WTC11 (cell line): ENCODE measurements at regions not wholly inside any gene's neighbourhood (a gene's known extent, or its start where the extent isn't known, plus 50 kb on each side); places are given as distances from the start of the nearest gene placed in this dataset.

Experiments
- ATAC-seq: fragments of 200-7000 bp; cut with Tn5 transposase; 2 replicates; pipeline ENCODE4 v1.10.0; 2021; ENCODE audit warnings: mild to moderate bottlenecking, moderate library complexity
- CTCF ChIA-PET: fragments of 300-600 bp; sonication (Branson Sonifier 250); formaldehyde crosslinking; loops from one replicate; lab custom pipeline; 2021; ENCODE audit warnings: antibody characterized with exemption; lab: Charles Lee
- POLR2A ChIA-PET: fragments of 350-600 bp; sonication (Branson Sonifier 250); formaldehyde crosslinking; loops from one replicate; lab custom pipeline; 2021; ENCODE audit warnings: antibody characterized with exemption; lab: Charles Lee
- DNase-seq: peaks from one replicate; pipeline ENCODE4 v3.0.0; 2021; ENCODE audit warnings: low spot score
- H3K27ac Mint-ChIP-seq: 2 replicates; pipeline ENCODE4 v1.8.0; 2021; ENCODE audit warnings: mixed read lengths
- H3K27me3 Mint-ChIP-seq: 2 replicates; pipeline ENCODE4 v1.8.0; 2021; ENCODE audit warnings: low read depth, mild to moderate bottlenecking, moderate library complexity, mixed read lengths
- H3K36me3 Mint-ChIP-seq: 2 replicates; pipeline ENCODE4 v1.8.0; 2021; ENCODE audit warnings: mixed read lengths
- H3K4me1 Mint-ChIP-seq: 2 replicates; pipeline ENCODE4 v1.8.0; 2022; ENCODE audit warnings: mixed read lengths
- H3K4me3 Mint-ChIP-seq: 2 replicates; pipeline ENCODE4 v1.8.0; 2021; ENCODE audit warnings: mild to moderate bottlenecking, moderate library complexity, mixed read lengths
- H3K9me3 Mint-ChIP-seq: 2 replicates; pipeline ENCODE4 v1.8.0; 2021; ENCODE audit warnings: mixed read lengths
- CREM ChIP-seq: sonication (generic); formaldehyde crosslinking; IDR thresholded peaks from 2 replicates; pipeline ENCODE4 v1.8.1; 2022; ENCODE audit warnings: mild to moderate bottlenecking, missing genetic modification reagents, moderate library complexity
- EMX1 ChIP-seq: fragments of 250-450 bp; sonication (Bioruptor Pico); IDR thresholded peaks from 2 replicates; pipeline ENCODE4 v1.8.0; 2021; ENCODE audit warnings: mild to moderate bottlenecking
- GRHL2 ChIP-seq: fragments of 250-450 bp; sonication (Bioruptor Pico); IDR thresholded peaks from 2 replicates; pipeline ENCODE4 v1.8.0; 2022; ENCODE audit warnings: mild to moderate bottlenecking, moderate library complexity; ENCODE audit not compliant: insufficient replicate concordance, severe bottlenecking
- MYBL2 ChIP-seq: sonication (generic); formaldehyde crosslinking; IDR thresholded peaks from 2 replicates; pipeline ENCODE4 v1.8.1; 2023; ENCODE audit warnings: mild to moderate bottlenecking, moderate library complexity, missing genetic modification reagents
- NFATC4 ChIP-seq: fragments of 250-450 bp; sonication (Bioruptor Pico); IDR thresholded peaks from 2 replicates; pipeline ENCODE4 v1.9.0; 2021; ENCODE audit warnings: mild to moderate bottlenecking
- PRRX2 ChIP-seq: fragments of 250-450 bp; sonication (Bioruptor Pico); IDR thresholded peaks from 2 replicates; pipeline ENCODE4 v1.8.0; 2021; ENCODE audit warnings: mild to moderate bottlenecking
- RORB ChIP-seq: fragments of 250-450 bp; sonication (Bioruptor Pico); IDR thresholded peaks from 2 replicates; pipeline ENCODE4 v1.9.0; 2021; ENCODE audit warnings: mild to moderate bottlenecking
- ZBTB21 ChIP-seq: sonication (generic); formaldehyde crosslinking; IDR thresholded peaks from 2 replicates; pipeline ENCODE4 v1.8.1; 2023; ENCODE audit warnings: mild to moderate bottlenecking, missing genetic modification reagents, borderline replicate concordance
- ZNF138 ChIP-seq: sonication (generic); formaldehyde crosslinking; conservative IDR thresholded peaks from 2 replicates; pipeline ENCODE4 v1.8.1; 2022; ENCODE audit warnings: mild to moderate bottlenecking, moderate library complexity, missing genetic modification reagents
- ZNF263 ChIP-seq: sonication (generic); formaldehyde crosslinking; IDR thresholded peaks from 2 replicates; pipeline ENCODE4 v1.8.1; 2022; ENCODE audit warnings: low read depth, mild to moderate bottlenecking, moderate library complexity, missing genetic modification reagents
- TF ChIP-seq, protein P1 (sequence below): sonication (generic); formaldehyde crosslinking; IDR thresholded peaks from 2 replicates; pipeline ENCODE4 v1.8.0; 2023; ENCODE audit warnings: mild to moderate bottlenecking, missing genetic modification reagents
- TF ChIP-seq, protein P2 (sequence below): sonication (generic); formaldehyde crosslinking; IDR thresholded peaks from 2 replicates; pipeline ENCODE4 v1.8.1; 2022; ENCODE audit warnings: missing genetic modification reagents, borderline replicate concordance
- TF ChIP-seq, protein P3 (sequence below): sonication (generic); formaldehyde crosslinking; IDR thresholded peaks from 2 replicates; pipeline ENCODE4 v1.8.1; 2023; ENCODE audit warnings: mild to moderate bottlenecking, missing genetic modification reagents
- TF ChIP-seq, protein P4 (sequence below): sonication (generic); formaldehyde crosslinking; IDR thresholded peaks from 2 replicates; pipeline ENCODE4 v1.8.0; 2022; ENCODE audit warnings: missing genetic modification reagents
- TF ChIP-seq, protein P5 (sequence below): sonication (generic); formaldehyde crosslinking; IDR thresholded peaks from 2 replicates; pipeline ENCODE4 v1.8.1; 2022; ENCODE audit warnings: mild to moderate bottlenecking, moderate library complexity, missing genetic modification reagents
- TF ChIP-seq, protein P6 (sequence below): sonication (generic); formaldehyde crosslinking; IDR thresholded peaks from 2 replicates; pipeline ENCODE4 v1.8.1; 2023; ENCODE audit warnings: mild to moderate bottlenecking, missing genetic modification reagents
- TF ChIP-seq, protein P7 (sequence below): sonication (generic); formaldehyde crosslinking; IDR thresholded peaks from 2 replicates; pipeline ENCODE4 v1.8.1; 2023; ENCODE audit warnings: mild to moderate bottlenecking, missing genetic modification reagents, moderate library complexity
- TF ChIP-seq, protein P8 (sequence below): sonication (generic); formaldehyde crosslinking; IDR thresholded peaks from 2 replicates; pipeline ENCODE4 v1.8.0; 2022; ENCODE audit warnings: mild to moderate bottlenecking, missing genetic modification reagents

DNA sequence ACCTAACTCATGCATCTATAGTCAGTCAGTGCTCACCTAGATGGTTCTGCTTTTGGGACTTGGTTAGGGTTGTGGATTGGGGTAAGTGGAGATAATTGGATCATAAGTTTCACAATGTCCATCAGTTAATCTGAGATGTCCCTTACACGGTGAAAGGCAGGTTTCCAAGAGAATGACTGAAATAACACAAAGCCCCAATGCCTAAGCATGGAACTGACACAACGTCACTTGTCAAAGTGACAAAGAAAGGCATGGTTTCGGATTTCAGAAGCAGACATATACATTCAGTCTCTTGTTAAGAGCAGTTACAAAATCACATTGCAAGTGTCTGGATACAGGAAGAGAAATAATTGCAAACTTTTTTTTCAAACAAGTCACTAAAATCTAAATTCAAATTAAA lies 1456.9 kb downstream of the TECRL start (continued):
- TF ChIP-seq RORB (CRISPR knock-in tag): no peak
- TF ChIP-seq, protein P1, sequence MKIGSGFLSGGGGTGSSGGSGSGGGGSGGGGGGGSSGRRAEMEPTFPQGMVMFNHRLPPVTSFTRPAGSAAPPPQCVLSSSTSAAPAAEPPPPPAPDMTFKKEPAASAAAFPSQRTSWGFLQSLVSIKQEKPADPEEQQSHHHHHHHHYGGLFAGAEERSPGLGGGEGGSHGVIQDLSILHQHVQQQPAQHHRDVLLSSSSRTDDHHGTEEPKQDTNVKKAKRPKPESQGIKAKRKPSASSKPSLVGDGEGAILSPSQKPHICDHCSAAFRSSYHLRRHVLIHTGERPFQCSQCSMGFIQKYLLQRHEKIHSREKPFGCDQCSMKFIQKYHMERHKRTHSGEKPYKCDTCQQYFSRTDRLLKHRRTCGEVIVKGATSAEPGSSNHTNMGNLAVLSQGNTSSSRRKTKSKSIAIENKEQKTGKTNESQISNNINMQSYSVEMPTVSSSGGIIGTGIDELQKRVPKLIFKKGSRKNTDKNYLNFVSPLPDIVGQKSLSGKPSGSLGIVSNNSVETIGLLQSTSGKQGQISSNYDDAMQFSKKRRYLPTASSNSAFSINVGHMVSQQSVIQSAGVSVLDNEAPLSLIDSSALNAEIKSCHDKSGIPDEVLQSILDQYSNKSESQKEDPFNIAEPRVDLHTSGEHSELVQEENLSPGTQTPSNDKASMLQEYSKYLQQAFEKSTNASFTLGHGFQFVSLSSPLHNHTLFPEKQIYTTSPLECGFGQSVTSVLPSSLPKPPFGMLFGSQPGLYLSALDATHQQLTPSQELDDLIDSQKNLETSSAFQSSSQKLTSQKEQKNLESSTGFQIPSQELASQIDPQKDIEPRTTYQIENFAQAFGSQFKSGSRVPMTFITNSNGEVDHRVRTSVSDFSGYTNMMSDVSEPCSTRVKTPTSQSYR: no peak
- TF ChIP-seq NFATC4 (CRISPR knock-in tag): no peak
- TF ChIP-seq, protein P2, sequence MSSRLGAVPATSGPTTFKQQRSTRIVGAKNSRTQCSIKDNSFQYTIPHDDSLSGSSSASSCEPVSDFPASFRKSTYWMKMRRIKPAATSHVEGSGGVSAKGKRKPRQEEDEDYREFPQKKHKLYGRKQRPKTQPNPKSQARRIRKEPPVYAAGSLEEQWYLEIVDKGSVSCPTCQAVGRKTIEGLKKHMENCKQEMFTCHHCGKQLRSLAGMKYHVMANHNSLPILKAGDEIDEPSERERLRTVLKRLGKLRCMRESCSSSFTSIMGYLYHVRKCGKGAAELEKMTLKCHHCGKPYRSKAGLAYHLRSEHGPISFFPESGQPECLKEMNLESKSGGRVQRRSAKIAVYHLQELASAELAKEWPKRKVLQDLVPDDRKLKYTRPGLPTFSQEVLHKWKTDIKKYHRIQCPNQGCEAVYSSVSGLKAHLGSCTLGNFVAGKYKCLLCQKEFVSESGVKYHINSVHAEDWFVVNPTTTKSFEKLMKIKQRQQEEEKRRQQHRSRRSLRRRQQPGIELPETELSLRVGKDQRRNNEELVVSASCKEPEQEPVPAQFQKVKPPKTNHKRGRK (CRISPR knock-in tag): no peak
- TF ChIP-seq, protein P3, sequence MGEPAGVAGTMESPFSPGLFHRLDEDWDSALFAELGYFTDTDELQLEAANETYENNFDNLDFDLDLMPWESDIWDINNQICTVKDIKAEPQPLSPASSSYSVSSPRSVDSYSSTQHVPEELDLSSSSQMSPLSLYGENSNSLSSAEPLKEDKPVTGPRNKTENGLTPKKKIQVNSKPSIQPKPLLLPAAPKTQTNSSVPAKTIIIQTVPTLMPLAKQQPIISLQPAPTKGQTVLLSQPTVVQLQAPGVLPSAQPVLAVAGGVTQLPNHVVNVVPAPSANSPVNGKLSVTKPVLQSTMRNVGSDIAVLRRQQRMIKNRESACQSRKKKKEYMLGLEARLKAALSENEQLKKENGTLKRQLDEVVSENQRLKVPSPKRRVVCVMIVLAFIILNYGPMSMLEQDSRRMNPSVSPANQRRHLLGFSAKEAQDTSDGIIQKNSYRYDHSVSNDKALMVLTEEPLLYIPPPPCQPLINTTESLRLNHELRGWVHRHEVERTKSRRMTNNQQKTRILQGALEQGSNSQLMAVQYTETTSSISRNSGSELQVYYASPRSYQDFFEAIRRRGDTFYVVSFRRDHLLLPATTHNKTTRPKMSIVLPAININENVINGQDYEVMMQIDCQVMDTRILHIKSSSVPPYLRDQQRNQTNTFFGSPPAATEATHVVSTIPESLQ (CRISPR knock-in tag): no peak
- TF ChIP-seq CREM (CRISPR knock-in tag): no peak
- TF ChIP-seq, all 79 proteins: peak for 0

DNA sequence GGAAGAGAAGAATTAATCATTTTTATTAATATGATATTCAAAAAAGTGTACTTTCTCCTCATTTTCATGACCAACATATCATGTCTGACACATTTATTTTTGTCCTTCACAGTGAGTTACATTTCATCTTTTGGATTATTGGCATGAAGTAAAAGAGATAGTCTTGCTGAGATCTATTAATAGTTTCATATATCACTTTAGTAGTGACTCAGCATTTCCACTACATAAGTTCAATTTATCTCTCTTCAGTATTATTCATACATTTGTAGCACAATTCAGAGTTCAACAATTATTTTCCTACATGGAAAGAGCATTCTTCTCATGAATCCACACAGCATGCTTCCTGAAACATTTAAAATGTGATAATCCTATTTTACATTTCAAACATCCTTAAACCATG lies 1461.1 kb downstream of the TECRL start:
- Mint-ChIP-seq H3K4me1 (peaks cover 8% of the 10 kb centered on the region), H3K27ac (no peak overlapping the region), H3K27me3 (no peaks in the 10 kb centered on the region), H3K9me3 (peaks cover 12% of the 10 kb centered on the region), H3K4me3 (no peak overlapping the region), H3K36me3 (no peaks in the 10 kb centered on the region)
- TF ChIP-seq RORB (CRISPR knock-in tag) (no peak), GRHL2 (CRISPR knock-in tag) (no peak), ZNF138 (no peak), ZBTB21 (CRISPR knock-in tag) (no peak), MYBL2 (CRISPR knock-in tag) (no peak), NFATC4 (CRISPR knock-in tag) (no peak), EMX1 (CRISPR knock-in tag) (no peak), PRRX2 (CRISPR knock-in tag) (no peak), ZNF263 (CRISPR knock-in tag) (no peak)
- TF ChIP-seq, protein P3 (CRISPR knock-in tag): no peak
- TF ChIP-seq, protein P4, sequence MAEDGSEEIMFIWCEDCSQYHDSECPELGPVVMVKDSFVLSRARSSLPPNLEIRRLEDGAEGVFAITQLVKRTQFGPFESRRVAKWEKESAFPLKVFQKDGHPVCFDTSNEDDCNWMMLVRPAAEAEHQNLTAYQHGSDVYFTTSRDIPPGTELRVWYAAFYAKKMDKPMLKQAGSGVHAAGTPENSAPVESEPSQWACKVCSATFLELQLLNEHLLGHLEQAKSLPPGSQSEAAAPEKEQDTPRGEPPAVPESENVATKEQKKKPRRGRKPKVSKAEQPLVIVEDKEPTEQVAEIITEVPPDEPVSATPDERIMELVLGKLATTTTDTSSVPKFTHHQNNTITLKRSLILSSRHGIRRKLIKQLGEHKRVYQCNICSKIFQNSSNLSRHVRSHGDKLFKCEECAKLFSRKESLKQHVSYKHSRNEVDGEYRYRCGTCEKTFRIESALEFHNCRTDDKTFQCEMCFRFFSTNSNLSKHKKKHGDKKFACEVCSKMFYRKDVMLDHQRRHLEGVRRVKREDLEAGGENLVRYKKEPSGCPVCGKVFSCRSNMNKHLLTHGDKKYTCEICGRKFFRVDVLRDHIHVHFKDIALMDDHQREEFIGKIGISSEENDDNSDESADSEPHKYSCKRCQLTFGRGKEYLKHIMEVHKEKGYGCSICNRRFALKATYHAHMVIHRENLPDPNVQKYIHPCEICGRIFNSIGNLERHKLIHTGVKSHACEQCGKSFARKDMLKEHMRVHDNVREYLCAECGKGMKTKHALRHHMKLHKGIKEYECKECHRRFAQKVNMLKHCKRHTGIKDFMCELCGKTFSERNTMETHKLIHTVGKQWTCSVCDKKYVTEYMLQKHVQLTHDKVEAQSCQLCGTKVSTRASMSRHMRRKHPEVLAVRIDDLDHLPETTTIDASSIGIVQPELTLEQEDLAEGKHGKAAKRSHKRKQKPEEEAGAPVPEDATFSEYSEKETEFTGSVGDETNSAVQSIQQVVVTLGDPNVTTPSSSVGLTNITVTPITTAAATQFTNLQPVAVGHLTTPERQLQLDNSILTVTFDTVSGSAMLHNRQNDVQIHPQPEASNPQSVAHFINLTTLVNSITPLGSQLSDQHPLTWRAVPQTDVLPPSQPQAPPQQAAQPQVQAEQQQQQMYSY (CRISPR knock-in tag): no peak
- TF ChIP-seq, protein P5, sequence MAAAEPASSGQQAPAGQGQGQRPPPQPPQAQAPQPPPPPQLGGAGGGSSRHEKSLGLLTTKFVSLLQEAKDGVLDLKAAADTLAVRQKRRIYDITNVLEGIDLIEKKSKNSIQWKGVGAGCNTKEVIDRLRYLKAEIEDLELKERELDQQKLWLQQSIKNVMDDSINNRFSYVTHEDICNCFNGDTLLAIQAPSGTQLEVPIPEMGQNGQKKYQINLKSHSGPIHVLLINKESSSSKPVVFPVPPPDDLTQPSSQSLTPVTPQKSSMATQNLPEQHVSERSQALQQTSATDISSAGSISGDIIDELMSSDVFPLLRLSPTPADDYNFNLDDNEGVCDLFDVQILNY (CRISPR knock-in tag): no peak
- TF ChIP-seq, protein P6, sequence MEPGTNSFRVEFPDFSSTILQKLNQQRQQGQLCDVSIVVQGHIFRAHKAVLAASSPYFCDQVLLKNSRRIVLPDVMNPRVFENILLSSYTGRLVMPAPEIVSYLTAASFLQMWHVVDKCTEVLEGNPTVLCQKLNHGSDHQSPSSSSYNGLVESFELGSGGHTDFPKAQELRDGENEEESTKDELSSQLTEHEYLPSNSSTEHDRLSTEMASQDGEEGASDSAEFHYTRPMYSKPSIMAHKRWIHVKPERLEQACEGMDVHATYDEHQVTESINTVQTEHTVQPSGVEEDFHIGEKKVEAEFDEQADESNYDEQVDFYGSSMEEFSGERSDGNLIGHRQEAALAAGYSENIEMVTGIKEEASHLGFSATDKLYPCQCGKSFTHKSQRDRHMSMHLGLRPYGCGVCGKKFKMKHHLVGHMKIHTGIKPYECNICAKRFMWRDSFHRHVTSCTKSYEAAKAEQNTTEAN: no peak
- TF ChIP-seq, protein P7, sequence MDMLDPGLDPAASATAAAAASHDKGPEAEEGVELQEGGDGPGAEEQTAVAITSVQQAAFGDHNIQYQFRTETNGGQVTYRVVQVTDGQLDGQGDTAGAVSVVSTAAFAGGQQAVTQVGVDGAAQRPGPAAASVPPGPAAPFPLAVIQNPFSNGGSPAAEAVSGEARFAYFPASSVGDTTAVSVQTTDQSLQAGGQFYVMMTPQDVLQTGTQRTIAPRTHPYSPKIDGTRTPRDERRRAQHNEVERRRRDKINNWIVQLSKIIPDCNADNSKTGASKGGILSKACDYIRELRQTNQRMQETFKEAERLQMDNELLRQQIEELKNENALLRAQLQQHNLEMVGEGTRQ (CRISPR knock-in tag): no peak
- TF ChIP-seq, protein P8, sequence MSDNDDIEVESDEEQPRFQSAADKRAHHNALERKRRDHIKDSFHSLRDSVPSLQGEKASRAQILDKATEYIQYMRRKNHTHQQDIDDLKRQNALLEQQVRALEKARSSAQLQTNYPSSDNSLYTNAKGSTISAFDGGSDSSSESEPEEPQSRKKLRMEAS (CRISPR knock-in tag): no peak
- ChIA-PET CTCF (no interaction called here), POLR2A (no interaction called here)
- DNase-seq (no peak), ATAC-seq (no peak)
